ENCODE measurements at regions not wholly inside any gene's neighbourhood (a gene's known extent, or its start where the extent isn't known, plus 50 kb on each side); places are given as distances from the start of the nearest gene placed in this dataset.

DNA sequence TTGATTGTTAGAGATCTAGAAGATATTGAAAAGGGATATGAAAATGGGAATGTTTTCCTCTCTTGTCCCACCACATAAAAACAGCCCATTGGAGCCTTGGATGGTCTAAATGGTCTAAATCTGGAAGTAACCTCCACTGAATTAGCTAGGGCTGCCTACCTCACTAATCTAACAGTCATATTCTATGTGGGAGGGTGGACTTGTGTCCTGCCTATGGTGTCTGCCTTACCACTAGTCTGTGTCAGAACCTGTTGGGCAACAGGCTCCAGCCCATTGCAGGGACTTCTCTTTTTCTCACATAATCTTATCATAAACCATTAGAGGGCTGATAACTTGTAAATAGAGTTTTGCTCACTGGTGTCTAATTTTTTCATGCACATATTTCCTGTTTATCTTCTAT, 548.8 kb upstream of the CDH18 start:
- TF ChIP-seq, protein P1, sequence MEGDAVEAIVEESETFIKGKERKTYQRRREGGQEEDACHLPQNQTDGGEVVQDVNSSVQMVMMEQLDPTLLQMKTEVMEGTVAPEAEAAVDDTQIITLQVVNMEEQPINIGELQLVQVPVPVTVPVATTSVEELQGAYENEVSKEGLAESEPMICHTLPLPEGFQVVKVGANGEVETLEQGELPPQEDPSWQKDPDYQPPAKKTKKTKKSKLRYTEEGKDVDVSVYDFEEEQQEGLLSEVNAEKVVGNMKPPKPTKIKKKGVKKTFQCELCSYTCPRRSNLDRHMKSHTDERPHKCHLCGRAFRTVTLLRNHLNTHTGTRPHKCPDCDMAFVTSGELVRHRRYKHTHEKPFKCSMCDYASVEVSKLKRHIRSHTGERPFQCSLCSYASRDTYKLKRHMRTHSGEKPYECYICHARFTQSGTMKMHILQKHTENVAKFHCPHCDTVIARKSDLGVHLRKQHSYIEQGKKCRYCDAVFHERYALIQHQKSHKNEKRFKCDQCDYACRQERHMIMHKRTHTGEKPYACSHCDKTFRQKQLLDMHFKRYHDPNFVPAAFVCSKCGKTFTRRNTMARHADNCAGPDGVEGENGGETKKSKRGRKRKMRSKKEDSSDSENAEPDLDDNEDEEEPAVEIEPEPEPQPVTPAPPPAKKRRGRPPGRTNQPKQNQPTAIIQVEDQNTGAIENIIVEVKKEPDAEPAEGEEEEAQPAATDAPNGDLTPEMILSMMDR (IDR thresholded peaks at IDR 0.05; ENCODE audit: insufficient read depth, low read depth, low read length) = no peak
- TF ChIP-seq EZH2 (IDR thresholded peaks at IDR 0.05; ENCODE audit: insufficient read depth, low read length) = no peak
